ENCODE measurements at regions not wholly inside any gene's neighbourhood (a gene's known extent, or its start where the extent isn't known, plus 50 kb on each side); places are given as distances from the start of the nearest gene placed in this dataset.

DNA sequence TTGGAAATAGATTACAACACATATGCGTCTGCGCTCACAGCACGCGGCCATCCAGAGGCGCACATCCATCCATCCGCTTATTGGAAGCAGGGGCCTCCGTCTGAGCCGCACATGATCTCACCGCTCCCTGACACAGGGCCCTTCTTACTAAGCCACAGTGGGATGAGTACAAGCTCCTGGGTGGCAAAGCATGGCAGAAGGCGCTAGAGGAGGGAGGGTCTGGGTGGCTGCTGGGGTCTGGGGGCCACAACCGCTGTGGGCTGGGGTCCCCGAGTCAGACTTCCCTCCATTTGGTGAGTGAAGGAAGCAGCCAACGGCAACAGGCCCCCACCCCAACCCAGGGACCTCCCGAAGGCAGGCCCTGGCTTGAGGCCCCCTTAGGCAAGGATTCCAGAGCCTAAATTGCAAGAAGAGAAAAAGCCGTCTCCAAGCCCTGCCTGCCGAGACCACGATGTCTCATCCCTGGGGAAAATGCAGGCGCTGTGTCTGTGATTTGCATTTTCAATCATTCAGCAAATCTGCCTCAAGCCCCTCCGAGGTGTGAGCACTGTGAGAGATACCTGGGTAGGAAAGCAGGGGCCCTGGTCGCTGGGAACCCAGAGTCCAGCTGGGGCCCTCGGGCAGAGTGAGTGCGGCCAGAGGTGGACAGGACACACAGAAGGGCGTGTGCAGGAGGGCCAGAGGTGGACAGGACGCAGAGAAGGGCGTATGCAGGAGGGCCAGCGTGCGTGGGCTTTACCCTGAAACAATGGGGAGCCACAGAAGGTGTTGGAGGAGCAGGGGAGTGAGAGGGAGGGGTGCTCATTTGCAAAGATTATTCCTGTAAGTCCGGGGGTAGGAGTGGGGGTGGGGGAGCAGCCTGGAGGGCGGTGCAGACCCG lies 135.7 kb downstream of the OLFM1 start:
- H3K4me3 ChIP-seq (ENCODE audit: low read depth, low read length) = no peak overlapping the region
- TF ChIP-seq, protein P1, sequence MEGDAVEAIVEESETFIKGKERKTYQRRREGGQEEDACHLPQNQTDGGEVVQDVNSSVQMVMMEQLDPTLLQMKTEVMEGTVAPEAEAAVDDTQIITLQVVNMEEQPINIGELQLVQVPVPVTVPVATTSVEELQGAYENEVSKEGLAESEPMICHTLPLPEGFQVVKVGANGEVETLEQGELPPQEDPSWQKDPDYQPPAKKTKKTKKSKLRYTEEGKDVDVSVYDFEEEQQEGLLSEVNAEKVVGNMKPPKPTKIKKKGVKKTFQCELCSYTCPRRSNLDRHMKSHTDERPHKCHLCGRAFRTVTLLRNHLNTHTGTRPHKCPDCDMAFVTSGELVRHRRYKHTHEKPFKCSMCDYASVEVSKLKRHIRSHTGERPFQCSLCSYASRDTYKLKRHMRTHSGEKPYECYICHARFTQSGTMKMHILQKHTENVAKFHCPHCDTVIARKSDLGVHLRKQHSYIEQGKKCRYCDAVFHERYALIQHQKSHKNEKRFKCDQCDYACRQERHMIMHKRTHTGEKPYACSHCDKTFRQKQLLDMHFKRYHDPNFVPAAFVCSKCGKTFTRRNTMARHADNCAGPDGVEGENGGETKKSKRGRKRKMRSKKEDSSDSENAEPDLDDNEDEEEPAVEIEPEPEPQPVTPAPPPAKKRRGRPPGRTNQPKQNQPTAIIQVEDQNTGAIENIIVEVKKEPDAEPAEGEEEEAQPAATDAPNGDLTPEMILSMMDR (IDR thresholded peaks at IDR 0.05; ENCODE audit: insufficient read depth, low read length) = no peak
- DNase-seq (ENCODE audit: low read depth) = no peak

DNA sequence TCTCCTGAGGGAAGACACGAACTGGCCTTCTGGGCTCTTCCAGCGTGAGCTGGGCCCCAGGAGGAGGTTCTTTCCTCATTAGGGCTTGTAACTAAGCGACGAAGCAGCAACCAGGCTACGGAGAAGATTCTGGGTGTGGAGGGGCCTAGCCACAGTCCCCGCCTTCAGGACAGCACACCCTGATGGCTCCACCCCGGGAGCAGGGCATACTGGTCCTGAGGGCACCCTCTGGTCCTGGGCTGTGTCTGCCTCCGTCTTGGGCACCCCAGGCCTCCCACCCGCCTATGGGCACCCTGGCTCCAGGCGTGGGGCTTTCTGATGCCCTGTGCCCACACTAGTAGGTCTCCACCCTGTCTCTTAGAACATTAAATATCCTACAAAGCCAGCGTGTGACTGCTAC lies 136.4 kb downstream of the OLFM1 start:
- TF ChIP-seq, protein P1 (IDR thresholded peaks at IDR 0.05; ENCODE audit: insufficient read depth, low read length) = no peak
- DNase-seq (ENCODE audit: low read depth) = no peak

DNA sequence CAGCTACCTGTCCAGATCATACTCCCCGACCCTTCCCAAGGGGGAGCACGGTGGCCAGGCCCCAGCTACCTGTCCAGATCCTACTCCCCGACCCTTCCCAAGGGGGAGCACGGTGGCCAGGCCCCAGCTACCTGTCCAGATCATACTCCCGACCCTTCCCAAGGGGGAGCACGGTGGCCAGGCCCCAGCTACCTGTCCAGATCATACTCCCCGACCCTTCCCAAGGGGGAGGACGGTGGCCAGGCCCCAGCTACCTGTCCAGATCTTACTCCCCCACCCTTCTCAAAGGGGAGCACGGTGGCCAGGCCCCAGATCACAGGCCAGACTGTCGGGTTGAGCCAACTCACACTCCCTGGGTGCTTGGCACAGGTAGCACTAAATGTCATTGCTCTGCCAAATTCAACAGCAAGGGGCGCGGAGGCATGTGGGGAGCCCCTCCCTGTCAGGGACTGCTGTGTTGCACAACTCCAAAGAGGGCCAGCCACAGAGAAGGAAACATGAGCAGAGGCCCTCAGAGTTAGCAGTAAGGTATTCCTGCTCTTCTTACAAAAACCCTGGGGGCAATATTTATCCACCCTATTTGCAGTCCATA lies 136.9 kb downstream of the OLFM1 start:
- H3K4me3 ChIP-seq (ENCODE audit: low read depth, low read length) = no peak overlapping the region
- TF ChIP-seq, protein P1 (IDR thresholded peaks at IDR 0.05; ENCODE audit: insufficient read depth, low read length) = no peak
- no peak for DNase-seq (ENCODE audit: low read depth)

More for the DNA sequence above, 136.4 kb downstream of the OLFM1 start:
- H3K4me3 ChIP-seq (ENCODE audit: low read depth, low read length) = no peak overlapping the region

DNA sequence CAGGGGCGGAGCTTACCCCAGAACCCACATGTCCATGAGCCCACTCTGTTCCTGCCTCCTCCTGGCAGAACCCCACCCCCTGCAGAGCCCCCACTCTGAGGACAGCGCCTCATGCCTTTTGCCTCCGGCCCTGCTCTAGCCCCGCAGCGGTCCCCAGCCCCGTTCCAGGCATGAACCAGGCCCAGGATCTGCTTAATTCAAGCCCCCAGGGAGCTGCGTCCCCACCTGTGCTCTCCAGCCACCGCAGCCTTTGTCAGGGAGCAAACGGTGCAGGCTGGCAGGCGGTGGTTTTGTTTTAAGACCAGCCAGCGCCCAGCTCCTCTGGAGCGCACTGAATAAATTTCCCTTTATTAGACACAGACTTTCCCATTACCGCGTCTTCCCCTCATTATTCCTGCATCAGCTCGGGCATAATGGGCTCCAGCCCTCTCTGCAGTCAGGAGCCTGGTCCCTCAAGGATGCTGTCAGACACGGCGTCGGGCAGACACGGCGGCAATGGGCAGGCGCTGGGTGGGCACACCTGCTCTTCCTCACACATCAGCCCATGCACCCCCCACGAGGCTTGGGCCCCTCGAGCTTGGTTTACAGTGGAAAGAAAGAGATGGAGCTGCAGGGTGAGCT lies 137.6 kb downstream of the OLFM1 start:
- no peak overlapping the region for H3K4me3 ChIP-seq (ENCODE audit: low read depth, low read length)

DNA sequence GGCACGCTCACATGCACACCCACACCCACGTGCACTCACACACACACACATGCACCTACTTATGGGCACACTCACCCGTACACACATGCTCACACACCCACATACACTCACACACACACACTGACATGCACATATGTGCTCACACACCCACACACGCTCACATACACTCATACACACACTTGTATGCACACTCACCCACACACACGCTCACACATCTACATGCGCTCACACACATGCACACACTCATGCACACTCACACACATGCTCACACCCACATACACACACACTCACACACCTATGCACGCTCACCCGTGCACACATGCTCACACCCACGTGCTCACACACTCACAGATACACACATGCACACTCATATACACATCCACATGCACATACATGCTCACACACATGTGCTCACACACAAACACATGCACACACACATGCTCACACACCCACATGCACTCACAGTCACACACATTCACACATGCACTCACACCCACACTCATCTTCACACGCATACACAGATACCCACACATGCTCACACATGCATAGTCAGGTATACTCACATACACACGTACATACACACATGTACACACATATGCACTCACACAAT lies 138.3 kb downstream of the OLFM1 start:
- no peak for DNase-seq (ENCODE audit: low read depth)
- TF ChIP-seq, protein P1 (IDR thresholded peaks at IDR 0.05; ENCODE audit: insufficient read depth, low read length) = no peak
- no peak overlapping the region for H3K4me3 ChIP-seq (ENCODE audit: low read depth, low read length)

More for the DNA sequence above, 137.6 kb downstream of the OLFM1 start:
- no peak for DNase-seq (ENCODE audit: low read depth)
- TF ChIP-seq, protein P1 (IDR thresholded peaks at IDR 0.05; ENCODE audit: insufficient read depth, low read length) = no peak

DNA sequence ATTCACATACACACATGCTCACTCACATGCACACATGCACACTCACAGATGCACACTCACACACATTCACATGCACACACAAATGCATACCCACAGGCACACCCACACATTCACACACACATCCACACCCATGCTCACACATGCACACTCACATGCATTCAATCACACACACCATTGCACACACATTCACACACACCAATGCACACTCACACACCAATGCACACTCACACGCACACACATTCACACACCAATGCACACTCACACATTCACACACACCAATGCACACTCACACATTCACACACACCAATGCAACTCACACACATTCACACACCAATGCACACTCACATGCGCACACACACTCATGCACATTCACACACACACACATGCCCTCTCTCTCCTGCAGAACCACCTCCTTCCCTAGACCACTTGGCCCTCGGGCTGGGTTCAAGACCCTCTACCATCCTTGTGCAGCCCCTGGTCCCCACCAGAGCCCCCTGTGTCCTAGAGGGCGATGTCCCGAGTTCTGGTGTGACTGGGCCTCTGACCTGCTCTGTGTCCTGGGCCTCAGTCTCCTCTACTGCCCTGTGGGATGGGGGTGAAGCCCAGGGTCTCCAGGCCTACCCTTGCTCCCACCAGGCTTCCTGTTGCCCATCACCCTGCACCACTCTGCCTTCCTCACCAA lies 139.0 kb downstream of the OLFM1 start:
- DNase-seq (ENCODE audit: low read depth) = no peak
- TF ChIP-seq, protein P1 (IDR thresholded peaks at IDR 0.05; ENCODE audit: insufficient read depth, low read length) = no peak
- no peak overlapping the region for H3K4me3 ChIP-seq (ENCODE audit: low read depth, low read length)

Data from fibroblast of the aortic adventitia (primary cell).